Superior temporal gyrus (tissue), 1 donor: ENCODE measurements at regions not wholly inside any gene's neighbourhood (a gene's known extent, or its start where the extent isn't known, plus 50 kb on each side); places are given as distances from the start of the nearest gene placed in this dataset.

Experiments
- DNase-seq: peaks from one replicate; pipeline ENCODE4 v3.0.0-alpha.2; 2016; ENCODE audit errors: extremely low spot score

- no peak for DNase-seq
Measured at GRCh38 chr10:4691301-4691700, 134.7 kb upstream of the AKR1E2 start.

- DNase-seq: no peak
Measured at GRCh38 chr10:4688601-4689000, 137.4 kb upstream of the AKR1E2 start.

- no peak for DNase-seq
Measured at GRCh38 chr10:4688168-4688567, 137.8 kb upstream of the AKR1E2 start.

GRCh38 chr10:4687397-4687796 lies 138.6 kb upstream of the AKR1E2 start:
- DNase-seq: no peak

- no peak for DNase-seq
Measured at GRCh38 chr10:4686644-4686996, 139.4 kb upstream of the AKR1E2 start.

GRCh38 chr10:4685904-4686643 lies 139.9 kb upstream of the AKR1E2 start:
- no peak for DNase-seq

- DNase-seq: no peak
Measured at GRCh38 chr10:4685491-4685890, 140.5 kb upstream of the AKR1E2 start.

GRCh38 chr10:4684434-4684833 lies 141.6 kb upstream of the AKR1E2 start:
- no peak for DNase-seq

- no peak for DNase-seq
Measured at GRCh38 chr10:4683838-4684237, 142.2 kb upstream of the AKR1E2 start.

GRCh38 chr10:4683137-4683536 lies 142.9 kb upstream of the AKR1E2 start:
- DNase-seq: no peak

- DNase-seq: no peak
Measured at GRCh38 chr10:4678951-4679671, 146.9 kb upstream of the AKR1E2 start.

GRCh38 chr10:4678023-4678950 lies 147.7 kb upstream of the AKR1E2 start:
- DNase-seq: no peak

GRCh38 chr10:4677296-4678021 lies 148.5 kb upstream of the AKR1E2 start:
- DNase-seq: no peak

- no peak for DNase-seq
Measured at GRCh38 chr10:4676566-4676965, 149.4 kb upstream of the AKR1E2 start.

- no peak for DNase-seq
Measured at GRCh38 chr10:4675808-4676207, 150.2 kb upstream of the AKR1E2 start.

GRCh38 chr10:4673279-4674040 lies 152.5 kb upstream of the AKR1E2 start:
- no peak for DNase-seq

- DNase-seq: no peak
Measured at GRCh38 chr10:4672201-4672600, 153.8 kb upstream of the AKR1E2 start.

GRCh38 chr10:4671451-4672145 lies 154.4 kb upstream of the AKR1E2 start:
- no peak for DNase-seq

- no peak for DNase-seq
Measured at GRCh38 chr10:4670737-4671136, 155.3 kb upstream of the AKR1E2 start.

GRCh38 chr10:4669585-4669984 lies 156.4 kb upstream of the AKR1E2 start:
- no peak for DNase-seq
